H9 (cell line): ENCODE measurements at regions not wholly inside any gene's neighbourhood (a gene's known extent, or its start where the extent isn't known, plus 50 kb on each side); places are given as distances from the start of the nearest gene placed in this dataset.
"Not testable (repeated sequence)": the region's sequence is repeated elsewhere in the genome, so short reads cannot be mapped to it uniquely, and the experiment has no call there.

Source experiments
- DNase-seq: peaks from one replicate; pipeline ENCODE4 v3.0.0-alpha.2; 2017
- H2AFZ ChIP-seq: one replicate; pipeline ENCODE4 v1.6.1; 2013; ENCODE audit warnings: mild to moderate bottlenecking, low read length, control low read depth, moderate library complexity
- H2AK5ac ChIP-seq: 2 replicates; pipeline ENCODE4 v1.6.1; 2013; ENCODE audit warnings: low read length, control low read depth, mixed read lengths; ENCODE audit not compliant: insufficient read length
- H2BK120ac ChIP-seq: one replicate; pipeline ENCODE4 v1.6.1; 2013; ENCODE audit warnings: low read depth, mild to moderate bottlenecking, low read length, control low read depth, inconsistent platforms; ENCODE audit not compliant: poor library complexity, severe bottlenecking
- H2BK12ac ChIP-seq: 2 replicates; pipeline ENCODE4 v1.6.1; 2013; ENCODE audit warnings: low read length, control low read depth, mixed read lengths, low read depth; ENCODE audit not compliant: insufficient read length
- H2BK15ac ChIP-seq: 2 replicates; pipeline ENCODE4 v1.6.1; 2013; ENCODE audit warnings: low read depth, low read length, control low read depth
- H2BK20ac ChIP-seq: one replicate; pipeline ENCODE4 v1.6.1; 2013; ENCODE audit warnings: low read depth, mild to moderate bottlenecking, low read length, control low read depth, inconsistent platforms; ENCODE audit not compliant: poor library complexity, severe bottlenecking
- H2BK5ac ChIP-seq: 2 replicates; pipeline ENCODE4 v1.6.1; 2013; ENCODE audit warnings: low read length, control low read depth, mixed read lengths; ENCODE audit not compliant: insufficient read length
- H3K14ac ChIP-seq: 2 replicates; pipeline ENCODE4 v1.6.1; 2013; ENCODE audit warnings: low read length, control low read depth; ENCODE audit not compliant: insufficient read depth
- H3K18ac ChIP-seq: 2 replicates; pipeline ENCODE4 v1.6.1; 2013; ENCODE audit warnings: low read depth, mild to moderate bottlenecking, mixed read lengths, low read length, control low read depth; ENCODE audit not compliant: insufficient read length
- H3K23ac ChIP-seq: 2 replicates; pipeline ENCODE4 v1.6.1; 2013; ENCODE audit warnings: low read length, control low read depth, mixed read lengths, low read depth; ENCODE audit not compliant: insufficient read length
- H3K23me2 ChIP-seq: 2 replicates; pipeline ENCODE4 v1.6.1; 2013; ENCODE audit warnings: low read depth, mild to moderate bottlenecking, mixed read lengths, low read length, control low read depth; ENCODE audit not compliant: insufficient read length, poor library complexity, severe bottlenecking
- H3K27ac ChIP-seq: 2 replicates; pipeline ENCODE4 v1.5.1; 2013; ENCODE audit warnings: low read length, control low read depth, mixed read lengths, low read depth; ENCODE audit not compliant: insufficient read length
- H3K27me3 ChIP-seq: 2 replicates; pipeline ENCODE4 v1.6.1; 2013; ENCODE audit warnings: low read length, control low read depth, inconsistent platforms; ENCODE audit not compliant: insufficient read depth
- H3K4ac ChIP-seq: 2 replicates; pipeline ENCODE4 v1.6.1; 2013; ENCODE audit warnings: low read depth, mild to moderate bottlenecking, control low read depth, inconsistent platforms, low read length, moderate library complexity
- H3K4me1 ChIP-seq: 2 replicates; pipeline ENCODE4 v1.6.1; 2013; ENCODE audit warnings: low read length, control low read depth, inconsistent platforms; ENCODE audit not compliant: insufficient read depth
- H3K4me2 ChIP-seq: 2 replicates; pipeline ENCODE4 v1.6.1; 2013; ENCODE audit warnings: low read length, control low read depth, mixed read lengths; ENCODE audit not compliant: insufficient read length, insufficient read depth
- H3K56ac ChIP-seq: 2 replicates; pipeline ENCODE4 v1.6.1; 2013; ENCODE audit warnings: low read depth, mild to moderate bottlenecking, mixed read lengths, low read length, control low read depth; ENCODE audit not compliant: insufficient read length
- H3K79me1 ChIP-seq: 2 replicates; pipeline ENCODE4 v1.6.1; 2013; ENCODE audit warnings: low read depth, mild to moderate bottlenecking, moderate library complexity, low read length, control low read depth, inconsistent platforms; ENCODE audit not compliant: insufficient read depth, poor library complexity, severe bottlenecking
- H3K79me2 ChIP-seq: 2 replicates; pipeline ENCODE4 v1.6.1; 2013; ENCODE audit warnings: low read length, control low read depth, inconsistent platforms; ENCODE audit not compliant: insufficient read depth
- H3K9ac ChIP-seq: 2 replicates; pipeline ENCODE4 v1.6.1; 2013; ENCODE audit warnings: low read length, control low read depth, mixed read lengths; ENCODE audit not compliant: insufficient read length; ENCODE audit errors: extremely low read depth
- H3K9me3 ChIP-seq: one replicate; pipeline ENCODE4 v1.6.1; 2013; ENCODE audit warnings: low read depth, low read length, inconsistent platforms; ENCODE audit not compliant: control insufficient read depth
- H3T11ph ChIP-seq: one replicate; pipeline ENCODE4 v1.6.1; 2013; ENCODE audit warnings: mild to moderate bottlenecking, low read length, control low read depth, inconsistent platforms
- H4K20me1 ChIP-seq: one replicate; pipeline ENCODE4 v1.6.1; 2013; ENCODE audit not compliant: control insufficient read depth, insufficient read length, insufficient read depth
- H4K5ac ChIP-seq: 2 replicates; pipeline ENCODE4 v1.6.1; 2013; ENCODE audit warnings: low read depth, mild to moderate bottlenecking, mixed read lengths, low read length, control low read depth; ENCODE audit not compliant: insufficient read length
- H4K8ac ChIP-seq: replicated peaks from 2 replicates; pipeline ENCODE4 v1.6.1; 2013; ENCODE audit warnings: low read length, control low read depth, mixed read lengths, low read depth; ENCODE audit not compliant: insufficient read length
- H4K91ac ChIP-seq: 2 replicates; pipeline ENCODE4 v1.6.1; 2013; ENCODE audit warnings: low read depth, mild to moderate bottlenecking, moderate library complexity, mixed read lengths, low read length, control low read depth; ENCODE audit not compliant: insufficient read length
- H3K27ac Mint-ChIP-seq, 3 experiments: 2 replicates in 2 of 3; 3 replicates in 1 of 3; pipeline ENCODE4 v1.8.0; 2020 to 2021; ENCODE audit warnings: mixed read lengths in 3 of 3, mild to moderate bottlenecking in 1 of 3, moderate library complexity in 1 of 3
- H3K27me3 Mint-ChIP-seq: 2 replicates; pipeline ENCODE4 v1.8.0; 2021; ENCODE audit warnings: low read depth, mild to moderate bottlenecking, moderate library complexity, mixed read lengths
- H3K36me3 Mint-ChIP-seq, 3 experiments: 2 replicates in 2 of 3; 3 replicates in 1 of 3; pipeline ENCODE4 v1.8.0; 2020 to 2021; ENCODE audit warnings: low read depth in 3 of 3, mixed read lengths in 3 of 3; ENCODE audit not compliant: insufficient read depth in 1 of 3
- H3K4me1 Mint-ChIP-seq, 2 experiments: 2 replicates each; pipeline ENCODE4 v1.8.0; 2020; ENCODE audit warnings: mixed read lengths in 2 of 2
- H3K4me3 Mint-ChIP-seq, 2 experiments: 2 replicates in 1 of 2; 3 replicates in 1 of 2; pipeline ENCODE4 v1.8.0; 2020 to 2021; ENCODE audit warnings: mild to moderate bottlenecking in 2 of 2, mixed read lengths in 2 of 2, moderate library complexity in 1 of 2
- H3K9me3 Mint-ChIP-seq, 2 experiments: 2 replicates in 1 of 2; 3 replicates in 1 of 2; pipeline ENCODE4 v1.8.0; 2020; ENCODE audit warnings: mild to moderate bottlenecking in 2 of 2, mixed read lengths in 2 of 2, moderate library complexity in 1 of 2
- WGBS: extraction: QIAGEN DNeasy Blood & Tissue Kit; methylation state at CpG from one replicate; pipeline ENCODE4 v1.1.7; 2013; ENCODE audit warnings: missing lambda C conversion rate, low lambda C conversion rate, mixed read lengths; ENCODE audit not compliant: insufficient read length; ENCODE audit errors: extremely low coverage; 5-methylcytosine and 5-hydroxymethylcytosine counted together
- TF ChIP-seq, protein P1 (sequence below): fragments of 200-600 bp; sonication (generic); conservative IDR thresholded peaks from 3 replicates; pipeline ENCODE4 v1.8.0; 2021; ENCODE audit warnings: antibody characterized with exemption, mild to moderate bottlenecking

DNA sequence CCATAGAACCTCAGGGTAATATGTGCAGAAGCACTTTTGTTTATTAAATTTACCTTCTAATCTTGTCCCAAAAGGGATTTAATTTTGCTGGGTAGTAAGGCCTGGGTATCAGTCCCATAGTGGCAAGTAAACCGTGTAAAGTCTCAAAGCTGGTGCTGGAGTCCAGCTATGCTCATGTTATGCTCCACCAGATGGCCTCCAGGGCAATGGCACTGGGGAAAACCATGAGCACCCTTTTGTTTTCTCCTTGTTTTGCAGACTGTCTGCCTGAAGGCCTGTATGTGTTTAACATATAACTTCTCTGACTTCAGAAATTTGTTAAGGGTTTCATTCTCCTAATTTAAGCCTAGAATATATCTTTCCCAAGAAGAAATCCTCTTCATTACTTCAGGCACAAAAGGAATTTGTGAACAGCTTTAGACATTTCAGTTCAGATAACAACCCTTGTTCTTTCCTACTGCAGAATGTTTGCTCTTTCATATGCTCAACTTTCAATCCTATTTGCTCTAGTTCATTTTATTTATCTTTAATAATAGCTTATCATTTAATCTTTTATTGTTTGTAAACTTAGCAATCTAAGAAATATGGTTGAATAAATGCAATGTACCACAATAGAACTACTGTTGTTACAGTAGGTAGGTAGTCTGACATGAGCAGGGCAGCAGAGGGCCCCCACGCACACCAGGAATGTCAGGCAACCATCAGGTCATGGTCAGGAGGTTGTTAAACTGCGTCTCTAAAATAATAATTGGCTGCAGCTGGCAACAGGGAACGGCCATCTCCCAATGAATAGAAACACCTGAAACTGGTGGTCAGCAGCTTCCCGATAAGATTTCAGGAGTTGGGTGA is 162.8 kb downstream of the TENT5A start:
- H3K27me3 Mint-ChIP-seq: no peaks in the 10 kb centered on the region; the same call in 1 of the 2 replicates

DNA sequence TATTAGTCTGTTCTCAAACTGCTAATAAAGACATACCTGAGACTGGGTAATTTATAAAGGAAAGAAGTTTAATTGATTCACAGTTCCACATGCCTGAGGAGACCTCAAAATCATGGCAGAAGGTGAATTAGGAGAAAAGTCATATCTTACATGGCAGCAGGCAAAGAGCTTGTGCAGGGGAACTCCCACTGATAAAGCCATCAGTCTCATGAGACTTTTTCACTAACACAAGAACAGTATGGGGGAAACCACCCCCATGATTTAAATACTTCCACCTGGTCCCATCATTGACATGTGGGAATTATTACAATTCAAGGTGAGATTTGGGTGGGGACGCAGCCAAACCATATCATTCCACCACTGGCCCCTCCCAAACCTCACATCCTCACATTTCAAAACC is 166.8 kb downstream of the TENT5A start:
- not testable (repeated sequence) for H3K4me1 Mint-ChIP-seq, H2BK120ac ChIP-seq, H3K4me2 ChIP-seq, H2BK20ac ChIP-seq, H4K91ac ChIP-seq, H3K79me2 ChIP-seq, H3K9ac ChIP-seq, DNase-seq, H2BK12ac ChIP-seq, H2BK15ac ChIP-seq, H3K18ac ChIP-seq, H2AFZ ChIP-seq, H3K27me3 Mint-ChIP-seq, H3K14ac ChIP-seq, H3K9me3 Mint-ChIP-seq, H2AK5ac ChIP-seq, H3K23ac ChIP-seq, H3K4me1 ChIP-seq, H3K27ac ChIP-seq, H3K56ac ChIP-seq, H4K20me1 ChIP-seq, H3K27me3 ChIP-seq, H3K23me2 ChIP-seq, H4K5ac ChIP-seq, H4K8ac ChIP-seq, H3K36me3 Mint-ChIP-seq, H2BK5ac ChIP-seq, H3K79me1 ChIP-seq, H3K27ac Mint-ChIP-seq, H3T11ph ChIP-seq, H3K9me3 ChIP-seq, H3K4me3 Mint-ChIP-seq, H3K4ac ChIP-seq
- WGBS: no CpG with 5 or more reads among the region's 1 CpG

More for the DNA sequence above, 162.8 kb downstream of the TENT5A start:
- Histone ChIP-seq H3K14ac (no peak overlapping the region), H3K4me1 (no peaks in the 10 kb centered on the region), H4K5ac (no peak overlapping the region), H3K9me3 (no peaks in the 10 kb centered on the region), H3K23ac (no peak overlapping the region), H2AK5ac (no peak overlapping the region), H3K79me1 (no peaks in the 10 kb centered on the region), H3K27me3 (no peaks in the 10 kb centered on the region), H3K18ac (no peak overlapping the region), H3K9ac (no peak overlapping the region), H3K79me2 (no peaks in the 10 kb centered on the region), H2BK15ac (no peak overlapping the region), H2BK120ac (no peak overlapping the region), H4K91ac (no peak overlapping the region), H3T11ph (no peak overlapping the region), H3K56ac (no peak overlapping the region), H3K23me2 (no peaks in the 10 kb centered on the region), H2BK5ac (no peak overlapping the region), H4K20me1 (no peaks in the 10 kb centered on the region), H2BK12ac (no peak overlapping the region), H3K4me2 (no peak overlapping the region), H3K4ac (no peak overlapping the region), H4K8ac (no peak overlapping the region), H2AFZ (no peak overlapping the region), H3K27ac (no peak overlapping the region), H2BK20ac (no peak overlapping the region)
- no peaks in the 10 kb centered on the region; a peak in 1 of 5 replicates for H3K9me3 Mint-ChIP-seq
- no CpG with 5 or more reads among the region's 5 CpGs for WGBS
- H3K36me3 Mint-ChIP-seq: no peaks in the 10 kb centered on the region
- H3K27ac Mint-ChIP-seq: no peak overlapping the region; a peak in 1 of 7 replicates
- no peak overlapping the region for H3K4me3 Mint-ChIP-seq
- H3K4me1 Mint-ChIP-seq: no peaks in the 10 kb centered on the region
- DNase-seq: no peak
- TF ChIP-seq, protein P1, sequence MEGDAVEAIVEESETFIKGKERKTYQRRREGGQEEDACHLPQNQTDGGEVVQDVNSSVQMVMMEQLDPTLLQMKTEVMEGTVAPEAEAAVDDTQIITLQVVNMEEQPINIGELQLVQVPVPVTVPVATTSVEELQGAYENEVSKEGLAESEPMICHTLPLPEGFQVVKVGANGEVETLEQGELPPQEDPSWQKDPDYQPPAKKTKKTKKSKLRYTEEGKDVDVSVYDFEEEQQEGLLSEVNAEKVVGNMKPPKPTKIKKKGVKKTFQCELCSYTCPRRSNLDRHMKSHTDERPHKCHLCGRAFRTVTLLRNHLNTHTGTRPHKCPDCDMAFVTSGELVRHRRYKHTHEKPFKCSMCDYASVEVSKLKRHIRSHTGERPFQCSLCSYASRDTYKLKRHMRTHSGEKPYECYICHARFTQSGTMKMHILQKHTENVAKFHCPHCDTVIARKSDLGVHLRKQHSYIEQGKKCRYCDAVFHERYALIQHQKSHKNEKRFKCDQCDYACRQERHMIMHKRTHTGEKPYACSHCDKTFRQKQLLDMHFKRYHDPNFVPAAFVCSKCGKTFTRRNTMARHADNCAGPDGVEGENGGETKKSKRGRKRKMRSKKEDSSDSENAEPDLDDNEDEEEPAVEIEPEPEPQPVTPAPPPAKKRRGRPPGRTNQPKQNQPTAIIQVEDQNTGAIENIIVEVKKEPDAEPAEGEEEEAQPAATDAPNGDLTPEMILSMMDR: no peak; the same call in 2 of the 3 replicates
